ENCODE measurements at regions not wholly inside any gene's neighbourhood (a gene's known extent, or its start where the extent isn't known, plus 50 kb on each side); places are given as distances from the start of the nearest gene placed in this dataset.
"Not testable (repeated sequence)": the region's sequence is repeated elsewhere in the genome, so short reads cannot be mapped to it uniquely, and the experiment has no call there.

DNA sequence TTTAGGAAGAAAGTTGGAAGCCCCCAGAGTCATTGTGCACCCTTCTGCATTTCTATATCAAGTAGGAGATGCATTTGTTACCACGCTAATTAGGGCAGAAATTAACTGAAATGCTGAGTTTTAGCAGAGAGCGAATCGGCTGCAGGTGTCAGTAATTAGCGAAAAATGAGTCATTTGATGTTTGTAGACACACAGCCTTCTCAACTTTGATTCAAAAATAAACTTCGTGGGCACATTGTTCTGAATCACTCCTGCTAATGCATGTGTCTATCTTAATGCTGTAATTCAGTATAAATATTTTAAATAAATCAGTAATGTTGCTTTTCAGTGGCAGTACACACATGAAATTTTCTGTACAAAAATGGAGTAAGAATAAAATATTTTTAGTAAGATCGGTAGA, 109.5 kb upstream of the CARD11 start:
- Histone ChIP-seq H3K9ac (ENCODE audit: low read depth, low read length) (no peak overlapping the region), H3K9me3 (ENCODE audit: insufficient read depth, low read depth, low read length) (no peaks in the 10 kb centered on the region), H3K36me3 (ENCODE audit: insufficient read depth, low read length) (no peaks in the 10 kb centered on the region), H3K4me3 (ENCODE audit: low read length) (no peak overlapping the region), H3K4me1 (ENCODE audit: insufficient read depth, low read length) (peaks cover 4% of the 10 kb centered on the region), H3K27ac (ENCODE audit: low read depth, low read length) (no peak overlapping the region), H3K27me3 (ENCODE audit: insufficient read depth, low read length) (no peaks in the 10 kb centered on the region)
- WGBS, result 93% methylated on average over 4 of the region's 6 CpGs

GRCh38 chr7:3154317-3154716, 110.7 kb upstream of the CARD11 start:
- H3K9ac ChIP-seq (ENCODE audit: low read depth, low read length), result no peak overlapping the region
- no peak overlapping the region for H3K27ac ChIP-seq (ENCODE audit: low read depth, low read length)
- peaks cover 5% of the 10 kb centered on the region for H3K4me1 ChIP-seq (ENCODE audit: insufficient read depth, low read length)
- 93% methylated on average over 5 of the region's 5 CpGs for WGBS
- no peaks in the 10 kb centered on the region for H3K9me3 ChIP-seq (ENCODE audit: insufficient read depth, low read depth, low read length)
- H3K36me3 ChIP-seq (ENCODE audit: insufficient read depth, low read length), result no peaks in the 10 kb centered on the region
- no peaks in the 10 kb centered on the region for H3K27me3 ChIP-seq (ENCODE audit: insufficient read depth, low read length)
- no peak overlapping the region for H3K4me3 ChIP-seq (ENCODE audit: low read length)

GRCh38 chr7:3154881-3155494, 111.3 kb upstream of the CARD11 start:
- Histone ChIP-seq H3K4me3 (ENCODE audit: low read length) (no peak overlapping the region), H3K27ac (ENCODE audit: low read depth, low read length) (no peak overlapping the region), H3K36me3 (ENCODE audit: insufficient read depth, low read length) (no peaks in the 10 kb centered on the region), H3K4me1 (ENCODE audit: insufficient read depth, low read length) (peaks cover 5% of the 10 kb centered on the region), H3K27me3 (ENCODE audit: insufficient read depth, low read length) (no peaks in the 10 kb centered on the region), H3K9ac (ENCODE audit: low read depth, low read length) (no peak overlapping the region), H3K9me3 (ENCODE audit: insufficient read depth, low read depth, low read length) (no peaks in the 10 kb centered on the region)
- 83% methylated on average over 6 of the region's 7 CpGs for WGBS

DNA sequence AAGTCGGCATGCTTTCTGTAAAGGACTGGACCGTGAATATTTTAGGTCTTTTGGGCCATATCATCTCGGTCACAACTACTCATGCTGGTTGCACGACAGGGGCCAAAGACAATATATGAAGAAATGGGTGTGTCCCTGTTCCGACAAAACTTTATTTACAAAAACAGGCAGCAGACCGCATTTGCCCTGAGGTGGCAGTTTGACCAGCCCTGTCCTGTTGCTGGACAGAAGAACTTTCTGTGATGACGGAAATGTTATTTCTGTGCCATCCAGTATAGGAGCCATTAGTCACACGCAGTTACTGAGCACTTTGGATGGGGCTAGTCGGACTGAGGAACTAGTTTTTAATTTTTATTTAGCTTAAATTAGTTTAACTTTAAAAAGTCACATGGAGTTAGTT, 112.8 kb upstream of the CARD11 start:
- no peaks in the 10 kb centered on the region for H3K36me3 ChIP-seq (ENCODE audit: insufficient read depth, low read length)
- peaks cover 5% of the 10 kb centered on the region; the same call in 1 of the 2 replicates for H3K4me1 ChIP-seq (ENCODE audit: insufficient read depth, low read length)
- H3K27ac ChIP-seq (ENCODE audit: low read depth, low read length), result no peak overlapping the region
- H3K9ac ChIP-seq (ENCODE audit: low read depth, low read length), result no peak overlapping the region
- no peak overlapping the region for H3K4me3 ChIP-seq (ENCODE audit: low read length)
- H3K27me3 ChIP-seq (ENCODE audit: insufficient read depth, low read length), result no peaks in the 10 kb centered on the region
- WGBS, result 95% methylated on average over 8 of the region's 9 CpGs
- no peaks in the 10 kb centered on the region for H3K9me3 ChIP-seq (ENCODE audit: insufficient read depth, low read depth, low read length)

DNA sequence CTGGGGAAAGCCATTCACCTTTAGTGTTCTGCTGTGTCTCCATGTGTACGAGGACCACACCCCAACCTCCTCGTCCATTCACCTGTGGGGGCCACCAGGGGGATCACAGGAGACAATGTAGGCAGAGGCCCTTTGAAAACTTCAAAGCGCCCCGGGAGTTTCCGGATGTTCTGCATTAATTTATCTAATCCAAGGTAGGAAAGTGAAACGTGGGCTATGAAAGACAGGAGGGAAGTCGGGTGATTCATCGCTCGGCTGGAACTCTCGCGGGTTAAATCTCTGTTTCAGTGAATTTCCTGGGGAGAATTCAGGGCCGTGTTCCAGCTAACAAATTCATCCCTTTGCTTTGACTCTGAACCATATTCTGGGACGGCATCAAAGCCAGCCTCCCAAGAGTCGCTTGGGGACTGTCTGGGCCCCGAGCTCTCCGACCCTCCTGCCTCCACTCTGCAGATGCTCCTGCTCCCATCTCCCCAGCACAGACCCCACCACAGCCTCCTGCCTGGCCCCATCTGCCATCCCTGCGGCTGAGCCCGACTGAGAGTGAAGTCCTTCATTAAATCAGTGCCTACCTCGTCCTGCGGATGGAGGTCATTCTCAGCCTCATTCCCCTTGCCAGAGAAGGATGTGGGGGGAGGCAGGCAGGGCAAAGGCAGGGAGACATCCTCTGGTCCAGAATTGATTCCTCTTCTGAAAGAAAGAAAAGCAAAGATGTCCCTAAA, 114.1 kb upstream of the CARD11 start:
- Histone ChIP-seq H3K9ac (ENCODE audit: low read depth, low read length) (no peak overlapping the region), H3K4me1 (ENCODE audit: insufficient read depth, low read length) (peaks cover 5% of the 10 kb centered on the region; the same call in 1 of the 2 replicates), H3K36me3 (ENCODE audit: insufficient read depth, low read length) (no peaks in the 10 kb centered on the region), H3K9me3 (ENCODE audit: insufficient read depth, low read depth, low read length) (0 out of 2 replicates have a peak, but pooled peaks cover 3% of the 10 kb centered on the region), H3K4me3 (ENCODE audit: low read length) (no peak overlapping the region), H3K27ac (ENCODE audit: low read depth, low read length) (no peak overlapping the region), H3K27me3 (ENCODE audit: insufficient read depth, low read length) (no peaks in the 10 kb centered on the region)
- 54% methylated on average over 20 of the region's 20 CpGs for WGBS

DNA sequence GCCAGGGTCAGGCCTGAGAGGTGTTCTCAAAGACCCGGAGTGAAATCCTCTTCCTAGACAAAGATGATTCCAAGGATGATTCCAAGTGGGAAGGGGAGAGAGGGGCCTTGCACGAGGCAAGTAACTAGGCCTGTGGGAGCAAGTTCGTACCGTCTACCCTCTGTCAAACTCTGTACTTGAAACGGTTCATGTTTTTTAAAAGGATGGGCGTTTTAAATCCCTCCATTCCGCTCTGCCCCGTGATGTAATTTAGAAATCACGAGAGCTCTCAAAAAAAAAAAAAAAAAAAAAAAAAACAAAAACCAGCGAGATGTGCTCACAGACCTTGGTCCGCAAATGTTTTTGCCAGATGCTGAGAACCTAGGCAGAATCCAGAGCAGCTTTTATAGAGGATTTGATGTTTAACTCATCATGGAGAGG, 114.7 kb upstream of the CARD11 start:
- Histone ChIP-seq H3K36me3 (ENCODE audit: insufficient read depth, low read length) (no peaks in the 10 kb centered on the region), H3K27me3 (ENCODE audit: insufficient read depth, low read length) (no peaks in the 10 kb centered on the region), H3K27ac (ENCODE audit: low read depth, low read length) (no peak overlapping the region), H3K4me1 (ENCODE audit: insufficient read depth, low read length) (peaks cover 5% of the 10 kb centered on the region; the same call in 1 of the 2 replicates), H3K4me3 (ENCODE audit: low read length) (no peak overlapping the region), H3K9ac (ENCODE audit: low read depth, low read length) (no peak overlapping the region), H3K9me3 (ENCODE audit: insufficient read depth, low read depth, low read length) (0 out of 2 replicates have a peak, but pooled peaks cover 3% of the 10 kb centered on the region)
- 93% methylated on average over 11 of the region's 11 CpGs for WGBS

DNA sequence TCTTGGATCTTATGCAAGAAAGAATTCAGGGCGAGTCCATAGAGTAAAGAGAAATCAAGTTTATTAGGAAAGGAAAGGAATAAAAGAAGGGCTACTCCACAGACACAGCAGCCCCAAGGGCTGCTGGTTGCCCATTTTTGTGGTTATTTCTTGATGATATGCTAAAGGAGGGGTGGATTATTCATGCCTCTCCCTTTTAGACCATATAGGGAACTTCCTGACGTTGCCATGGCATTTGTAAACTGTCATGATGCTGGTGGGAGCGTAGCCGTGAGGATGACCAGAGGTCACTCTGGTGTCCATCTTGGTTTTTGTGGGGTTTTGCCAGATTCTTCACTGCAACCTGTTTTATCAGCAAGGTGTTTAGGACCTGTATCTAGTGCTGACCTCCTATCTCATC, 115.4 kb upstream of the CARD11 start:
- H3K9me3 ChIP-seq (ENCODE audit: insufficient read depth, low read depth, low read length), result 0 out of 2 replicates have a peak, but pooled peaks cover 3% of the 10 kb centered on the region
- H3K4me3 ChIP-seq (ENCODE audit: low read length), result no peak overlapping the region
- no peak overlapping the region for H3K27ac ChIP-seq (ENCODE audit: low read depth, low read length)
- 92% methylated on average over 4 of the region's 4 CpGs for WGBS
- H3K27me3 ChIP-seq (ENCODE audit: insufficient read depth, low read length), result no peaks in the 10 kb centered on the region
- no peak overlapping the region for H3K9ac ChIP-seq (ENCODE audit: low read depth, low read length)
- H3K36me3 ChIP-seq (ENCODE audit: insufficient read depth, low read length), result no peaks in the 10 kb centered on the region
- peaks cover 5% of the 10 kb centered on the region; the same call in 1 of the 2 replicates for H3K4me1 ChIP-seq (ENCODE audit: insufficient read depth, low read length)

- no peaks in the 10 kb centered on the region for H3K27me3 ChIP-seq (ENCODE audit: insufficient read depth, low read length)
Observed at GRCh38 chr7:3159445-3159844, 115.8 kb upstream of the CARD11 start.

GRCh38 chr7:3159926-3160325, 116.3 kb upstream of the CARD11 start:
- H3K4me1 ChIP-seq (ENCODE audit: insufficient read depth, low read length); H3K4me3 ChIP-seq (ENCODE audit: low read length); H3K27ac ChIP-seq (ENCODE audit: low read depth, low read length); H3K27me3 ChIP-seq (ENCODE audit: insufficient read depth, low read length); H3K36me3 ChIP-seq (ENCODE audit: insufficient read depth, low read length); H3K9ac ChIP-seq (ENCODE audit: low read depth, low read length); H3K9me3 ChIP-seq (ENCODE audit: insufficient read depth, low read depth, low read length): not testable (repeated sequence)
- 91% methylated on average over 3 of the region's 5 CpGs for WGBS

More at GRCh38 chr7:3159445-3159844, 115.8 kb upstream of the CARD11 start:
- peaks cover 5% of the 10 kb centered on the region; the same call in 1 of the 2 replicates for H3K4me1 ChIP-seq (ENCODE audit: insufficient read depth, low read length)
- H3K9ac ChIP-seq (ENCODE audit: low read depth, low read length), result no peak overlapping the region
- WGBS, result 94% methylated on average over 3 of the region's 3 CpGs
- H3K9me3 ChIP-seq (ENCODE audit: insufficient read depth, low read depth, low read length), result 0 out of 2 replicates have a peak, but pooled peaks cover 3% of the 10 kb centered on the region
- H3K27ac ChIP-seq (ENCODE audit: low read depth, low read length), result no peak overlapping the region
- no peaks in the 10 kb centered on the region for H3K36me3 ChIP-seq (ENCODE audit: insufficient read depth, low read length)
- no peak overlapping the region for H3K4me3 ChIP-seq (ENCODE audit: low read length)

GRCh38 chr7:3162289-3162688, 118.6 kb upstream of the CARD11 start:
- Histone ChIP-seq H3K4me3 (ENCODE audit: low read length) (no peak overlapping the region), H3K9me3 (ENCODE audit: insufficient read depth, low read depth, low read length) (0 out of 2 replicates have a peak, but pooled peaks cover 3% of the 10 kb centered on the region), H3K27me3 (ENCODE audit: insufficient read depth, low read length) (no peaks in the 10 kb centered on the region), H3K9ac (ENCODE audit: low read depth, low read length) (no peak overlapping the region), H3K4me1 (ENCODE audit: insufficient read depth, low read length) (peaks cover 5% of the 10 kb centered on the region; the same call in 1 of the 2 replicates), H3K27ac (ENCODE audit: low read depth, low read length) (no peak overlapping the region), H3K36me3 (ENCODE audit: insufficient read depth, low read length) (no peaks in the 10 kb centered on the region)
- 81% methylated on average over 1 of the region's 2 CpGs for WGBS

GRCh38 chr7:3162798-3163197, 119.1 kb upstream of the CARD11 start:
- not testable (repeated sequence) for H3K4me3 ChIP-seq (ENCODE audit: low read length); H3K27ac ChIP-seq (ENCODE audit: low read depth, low read length); H3K9ac ChIP-seq (ENCODE audit: low read depth, low read length); H3K27me3 ChIP-seq (ENCODE audit: insufficient read depth, low read length); H3K9me3 ChIP-seq (ENCODE audit: insufficient read depth, low read depth, low read length); H3K4me1 ChIP-seq (ENCODE audit: insufficient read depth, low read length); H3K36me3 ChIP-seq (ENCODE audit: insufficient read depth, low read length)
- 94% methylated on average over 4 of the region's 4 CpGs for WGBS
